BLaER1 treated with 17β-estradiol and CSF1 and Interleukin-3, amounts not matched to agents 10 nM and 100 nM (cell line): ENCODE measurements at regions not wholly inside any gene's neighbourhood (a gene's known extent, or its start where the extent isn't known, plus 50 kb on each side); places are given as distances from the start of the nearest gene placed in this dataset.

Experiments
- H3K27ac ChIP-seq, 11 experiments: shearing (Covaris generic); formaldehyde crosslinking; 2 replicates each; pipeline ENCODE4 v1.8.1; 2022
- H3K27me3 ChIP-seq, 11 experiments: shearing (Covaris generic); formaldehyde crosslinking; 2 replicates each; pipeline ENCODE4 v1.8.1; 2022
- H3K36me3 ChIP-seq, 11 experiments: shearing (Covaris generic); formaldehyde crosslinking; 2 replicates each; pipeline ENCODE4 v1.8.1; 2022
- H3K4me1 ChIP-seq, 10 experiments: shearing (Covaris generic); formaldehyde crosslinking; 2 replicates each; pipeline ENCODE4 v1.8.1; 2022
- H3K4me2 ChIP-seq, 11 experiments: shearing (Covaris generic); formaldehyde crosslinking; 2 replicates each; pipeline ENCODE4 v1.8.1; 2022
- H3K4me3 ChIP-seq, 10 experiments: shearing (Covaris generic); formaldehyde crosslinking; 2 replicates each; pipeline ENCODE4 v1.8.1; 2022
- H3K9ac ChIP-seq, 11 experiments: shearing (Covaris generic); formaldehyde crosslinking; 2 replicates each; pipeline ENCODE4 v1.8.1; 2022
- H3K9me3 ChIP-seq, 11 experiments: shearing (Covaris generic); formaldehyde crosslinking; replicated peaks in 1 of 11; 2 replicates each; pipeline ENCODE4 v1.8.1; 2022
- H4K20me1 ChIP-seq, 11 experiments: shearing (Covaris generic); formaldehyde crosslinking; 2 replicates each; pipeline ENCODE4 v1.8.1; 2022
- Cebpa-rat ChIP-seq, 11 experiments: shearing (Covaris generic); IDR thresholded peaks; 2 replicates each; pipeline ENCODE4 v1.8.1; 2022

- Histone ChIP-seq H3K4me1 (peaks cover 0 to 7% (median 5%) of the 10 kb centered on the region in 10 experiments; a peak in 5 of 20 replicates), H3K36me3 (no peaks in the 10 kb centered on the region), H3K9ac (no peak overlapping the region), H3K9me3 (peaks cover 0 to 4% (median 0%) of the 10 kb centered on the region in 11 experiments; a peak in 1 of 22 replicates), H3K27me3 (no peaks in the 10 kb centered on the region), H4K20me1 (no peaks in the 10 kb centered on the region), H3K4me3 (no peak overlapping the region), H3K4me2 (no peak overlapping the region), H3K27ac (no peak overlapping the region)
- no peak for TF ChIP-seq Cebpa-rat (IDR thresholded peaks at IDR 0.05)
These were observed 229.1 kb downstream of the TSHZ3 start for GRCh38 chr19:31119951-31120690.

GRCh38 chr19:31118986-31119385, 230.2 kb downstream of the TSHZ3 start:
- Histone ChIP-seq H3K27me3 (no peaks in the 10 kb centered on the region), H3K27ac (no peak overlapping the region), H3K4me3 (no peak overlapping the region), H3K36me3 (no peaks in the 10 kb centered on the region), H3K9me3 (0 out of 22 replicates have a peak, but pooled peaks cover 0 to 4% (median 0%) of the 10 kb centered on the region in 11 experiments), H3K4me2 (no peak overlapping the region), H3K4me1 (peaks cover 0 to 7% (median 5%) of the 10 kb centered on the region in 10 experiments; a peak in 5 of 20 replicates), H4K20me1 (no peaks in the 10 kb centered on the region), H3K9ac (no peak overlapping the region)
- TF ChIP-seq Cebpa-rat (IDR thresholded peaks at IDR 0.05): no peak

- no peak overlapping the region for H3K27ac ChIP-seq
- no peaks in the 10 kb centered on the region for H4K20me1 ChIP-seq
- peaks cover 0 to 7% (median 5%) of the 10 kb centered on the region in 10 experiments; a peak in 5 of 20 replicates for H3K4me1 ChIP-seq
- H3K9ac ChIP-seq: no peak overlapping the region
- H3K36me3 ChIP-seq: no peaks in the 10 kb centered on the region
- 0 out of 22 replicates have a peak, but pooled peaks cover 0 to 4% (median 0%) of the 10 kb centered on the region in 11 experiments for H3K9me3 ChIP-seq
- peak overlapping the region in 1 of 11 experiments; percentile 3; a peak in 2 of 22 replicates for H3K4me2 ChIP-seq
- TF ChIP-seq Cebpa-rat (IDR thresholded peaks at IDR 0.05): no peak
- no peaks in the 10 kb centered on the region for H3K27me3 ChIP-seq
- H3K4me3 ChIP-seq: no peak overlapping the region
These were observed 230.8 kb downstream of the TSHZ3 start for GRCh38 chr19:31118287-31118955.

- no peak for TF ChIP-seq Cebpa-rat (IDR thresholded peaks at IDR 0.05)
- Histone ChIP-seq H3K27ac (no peak overlapping the region), H3K27me3 (no peaks in the 10 kb centered on the region), H3K36me3 (no peaks in the 10 kb centered on the region), H3K9ac (no peak overlapping the region), H4K20me1 (no peaks in the 10 kb centered on the region), H3K4me1 (peaks cover 10 to 18% (median 13%) of the 10 kb centered on the region in 10 experiments), H3K9me3 (0 out of 22 replicates have a peak, but pooled peaks cover 0 to 4% (median 0%) of the 10 kb centered on the region in 11 experiments), H3K4me3 (no peak overlapping the region), H3K4me2 (no peak overlapping the region)
These were observed 234.7 kb downstream of the TSHZ3 start for GRCh38 chr19:31114585-31114984.

- TF ChIP-seq Cebpa-rat (IDR thresholded peaks at IDR 0.05): no peak
- Histone ChIP-seq H3K4me1 (peaks cover 23 to 30% (median 26%) of the 10 kb centered on the region in 10 experiments), H3K9me3 (0 out of 22 replicates have a peak, but pooled peaks cover 0 to 4% (median 0%) of the 10 kb centered on the region in 11 experiments), H3K4me2 (no peak overlapping the region), H3K4me3 (no peak overlapping the region), H3K9ac (no peak overlapping the region), H3K36me3 (no peaks in the 10 kb centered on the region), H4K20me1 (no peaks in the 10 kb centered on the region), H3K27me3 (no peaks in the 10 kb centered on the region), H3K27ac (no peak overlapping the region)
These were observed 235.9 kb downstream of the TSHZ3 start for GRCh38 chr19:31113293-31113692.

- Histone ChIP-seq H4K20me1 (no peaks in the 10 kb centered on the region), H3K4me2 (no peak overlapping the region), H3K4me3 (no peak overlapping the region), H3K27me3 (no peaks in the 10 kb centered on the region), H3K4me1 (peaks cover 21 to 37% (median 30%) of the 10 kb centered on the region in 10 experiments), H3K27ac (no peak overlapping the region), H3K9me3 (0 out of 22 replicates have a peak, but pooled peaks cover 0 to 4% (median 0%) of the 10 kb centered on the region in 11 experiments), H3K36me3 (no peaks in the 10 kb centered on the region), H3K9ac (no peak overlapping the region)
- no peak for TF ChIP-seq Cebpa-rat (IDR thresholded peaks at IDR 0.05)
These were observed 237.1 kb downstream of the TSHZ3 start for GRCh38 chr19:31112158-31112557.

GRCh38 chr19:31111741-31112140, 237.5 kb downstream of the TSHZ3 start:
- H3K4me1 ChIP-seq: peaks cover 21 to 41% (median 32%) of the 10 kb centered on the region in 10 experiments
- 0 out of 22 replicates have a peak, but pooled peaks cover 0 to 4% (median 0%) of the 10 kb centered on the region in 11 experiments for H3K9me3 ChIP-seq
- H3K9ac ChIP-seq: no peak overlapping the region
- TF ChIP-seq Cebpa-rat (IDR thresholded peaks at IDR 0.05): no peak
- no peak overlapping the region for H3K27ac ChIP-seq
- H3K4me3 ChIP-seq: no peak overlapping the region
- no peaks in the 10 kb centered on the region for H4K20me1 ChIP-seq
- no peaks in the 10 kb centered on the region for H3K27me3 ChIP-seq
- H3K4me2 ChIP-seq: no peak overlapping the region
- H3K36me3 ChIP-seq: no peaks in the 10 kb centered on the region

GRCh38 chr19:31110336-31110735, 238.9 kb downstream of the TSHZ3 start:
- Histone ChIP-seq H3K4me1 (peaks cover 21 to 41% (median 32%) of the 10 kb centered on the region in 10 experiments), H3K36me3 (no peaks in the 10 kb centered on the region), H3K4me2 (peak overlapping the region; percentile 60 to 84 (median 77)), H3K9me3 (no peaks in the 10 kb centered on the region), H3K9ac (peak overlapping the region in 2 of 11 experiments; percentile 51; a peak in 2 of 22 replicates), H3K27ac (peak overlapping the region in 7 of 11 experiments; percentile 0 to 68 (median 37); a peak in 8 of 22 replicates), H3K4me3 (no peak overlapping the region), H4K20me1 (no peaks in the 10 kb centered on the region), H3K27me3 (no peaks in the 10 kb centered on the region)
- TF ChIP-seq Cebpa-rat (IDR thresholded peaks at IDR 0.05): no peak

GRCh38 chr19:31109636-31110035, 239.6 kb downstream of the TSHZ3 start:
- Histone ChIP-seq H3K27me3 (no peaks in the 10 kb centered on the region), H3K27ac (peak overlapping the region in 8 of 11 experiments; percentile 0 to 68 (median 39); a peak in 10 of 22 replicates), H3K9ac (peak overlapping the region in 4 of 11 experiments; percentile 4 to 51 (median 29); a peak in 5 of 22 replicates), H3K4me3 (no peak overlapping the region), H3K9me3 (no peaks in the 10 kb centered on the region), H3K36me3 (no peaks in the 10 kb centered on the region), H3K4me2 (peak overlapping the region; percentile 60 to 84 (median 77)), H3K4me1 (peaks cover 21 to 41% (median 32%) of the 10 kb centered on the region in 10 experiments), H4K20me1 (no peaks in the 10 kb centered on the region)
- no peak for TF ChIP-seq Cebpa-rat (IDR thresholded peaks at IDR 0.05)
